ENCODE measurements at regions not wholly inside any gene's neighbourhood (a gene's known extent, or its start where the extent isn't known, plus 50 kb on each side); places are given as distances from the start of the nearest gene placed in this dataset.

- ChIA-PET POLR2A (ENCODE audit: partially characterized antibody) (no interaction called here), CTCF (ENCODE audit: partially characterized antibody) (interaction anchor here (0.6 to 0.9 kb wide), 2 partner anchors 53 to 83 kb away, joined by 3 to 4 read pairs; no protein-coding TSS in a partner anchor)
- no peak overlapping the region for H3K14ac ChIP-seq (ENCODE audit: insufficient read length)
- DNase-seq (ENCODE audit: low read depth in 1 of 2, low spot score in 2 of 2) = no peak
- no peaks in the 10 kb centered on the region for H3K27me3 ChIP-seq (replicated peaks in 1 of 4; ENCODE audit: control insufficient read depth in 3 of 4, extremely low read depth in 1 of 4, insufficient read depth in 3 of 4, low read length in 3 of 4)
- no peaks in the 10 kb centered on the region for H3K9me3 ChIP-seq (ENCODE audit: insufficient read depth in 2 of 2, low read depth in 1 of 2, low read length in 1 of 2)
- H2AK5ac ChIP-seq (ENCODE audit: low read depth, low read length) = no peak overlapping the region
- no peak overlapping the region for H4K5ac ChIP-seq (ENCODE audit: insufficient read length, low read depth, low read length)
- no peak overlapping the region for H3K4me3 ChIP-seq (ENCODE audit: extremely low read depth in 1 of 4, insufficient read depth in 2 of 4, low read depth in 3 of 4, low read length in 4 of 4)
- H4K8ac ChIP-seq (ENCODE audit: extremely low read depth, insufficient read depth, low read length) = no peak overlapping the region
- no peak overlapping the region for H4K91ac ChIP-seq (replicated peaks; ENCODE audit: insufficient read length, low read length)
- no peaks in the 10 kb centered on the region for H3K23me2 ChIP-seq (ENCODE audit: low read depth, low read length)
- H3K23ac ChIP-seq (ENCODE audit: insufficient read length) = no peak overlapping the region
- TF ChIP-seq SIX5 (IDR thresholded peaks at IDR 0.05; ENCODE audit: low read depth, low read length) (no peak), PHF8 (conservative IDR thresholded peaks at IDR 0.05; ENCODE audit: low read depth, low read length) (no peak), SAP30 (IDR thresholded peaks at IDR 0.05; ENCODE audit: insufficient read depth, insufficient replicate concordance, low read length) (no peak), CBX5 (IDR thresholded peaks at IDR 0.05; ENCODE audit: low read depth, low read length) (no peak), CREB1 (IDR thresholded peaks at IDR 0.05) (no peak), EP300 (IDR thresholded peaks at IDR 0.05; ENCODE audit: borderline replicate concordance in 1 of 2, low read depth in 2 of 2, low read length in 2 of 2) (no peak), NANOG (IDR thresholded peaks at IDR 0.05; ENCODE audit: insufficient read depth, low read depth, low read length, poor library complexity, severe bottlenecking) (no peak), TEAD4 (IDR thresholded peaks at IDR 0.05; ENCODE audit: low read depth, low read length) (no peak), HDAC2 (IDR thresholded peaks at IDR 0.05; ENCODE audit: borderline replicate concordance in 1 of 2, low read depth in 2 of 2, low read length in 2 of 2) (no peak), BACH1 (IDR thresholded peaks at IDR 0.05; ENCODE audit: low read length) (no peak), RAD21 (IDR thresholded peaks at IDR 0.05 in 1 of 2, conservative IDR thresholded peaks at IDR 0.05 in 1 of 2; ENCODE audit: low read depth in 2 of 2, low read length in 2 of 2) (no peak)
- H2BK120ac ChIP-seq (replicated peaks; ENCODE audit: low read depth, low read length) = no peak overlapping the region
- no peak overlapping the region for H2BK20ac ChIP-seq (ENCODE audit: low read length)
- H3K18ac ChIP-seq (ENCODE audit: extremely low read depth, low read length) = no peak overlapping the region
- 96% methylated on average over 1 of the region's 1 CpG; no CpG with 5 or more reads in 1 of the 2 experiments for WGBS, 2 experiments (ENCODE audit: extremely low coverage in 1 of 2, insufficient coverage in 1 of 2, insufficient read length in 1 of 2, insufficient replicate concordance in 2 of 2, low coverage in 1 of 2, low lambda C conversion rate in 2 of 2, missing lambda C conversion rate in 1 of 2)
- peaks cover 0 to 19% (median 0%) of the 10 kb centered on the region in 4 experiments; a peak in 3 of 8 replicates for H3K36me3 ChIP-seq (ENCODE audit: control insufficient read depth in 2 of 4, insufficient read depth in 4 of 4, low read length in 3 of 4)
- FAIRE-seq = no peak
- H3K27ac ChIP-seq (ENCODE audit: low read depth, low read length) = no peak overlapping the region
- no peak overlapping the region for H2BK12ac ChIP-seq (ENCODE audit: low read depth, low read length)
- no peak overlapping the region for H3K9ac ChIP-seq (replicated peaks in 1 of 4; ENCODE audit: extremely low read depth in 1 of 4, low read depth in 3 of 4, low read length in 3 of 4)
- no peak overlapping the region for H3K4ac ChIP-seq (replicated peaks; ENCODE audit: insufficient read length, low read depth, low read length)
- no peak overlapping the region for H2BK15ac ChIP-seq (ENCODE audit: low read length)
- H2BK5ac ChIP-seq (ENCODE audit: low read depth, low read length) = no peak overlapping the region
- no peaks in the 10 kb centered on the region for H3K79me2 ChIP-seq (ENCODE audit: control insufficient read depth in 1 of 2, insufficient read depth in 2 of 2, low read length in 2 of 2)
- no peak overlapping the region for H3K4me2 ChIP-seq (ENCODE audit: insufficient read depth in 1 of 2, low read depth in 2 of 2, low read length in 2 of 2)
- H4K20me1 ChIP-seq (replicated peaks in 1 of 2; ENCODE audit: control insufficient read depth in 1 of 2, insufficient read depth in 2 of 2, low read length in 2 of 2) = no peaks in the 10 kb centered on the region
- H3K79me1 ChIP-seq (ENCODE audit: low read depth, low read length) = no peaks in the 10 kb centered on the region
- H3K56ac ChIP-seq (replicated peaks; ENCODE audit: insufficient read length, low read depth, low read length) = no peak overlapping the region
- no peak overlapping the region for H2AFZ ChIP-seq (ENCODE audit: low read length)
- no peaks in the 10 kb centered on the region for H3K4me1 ChIP-seq (replicated peaks in 1 of 4; ENCODE audit: control insufficient read depth in 3 of 4, insufficient read depth in 4 of 4, low read length in 3 of 4)
Observed at GRCh38 chr12:100068305-100068704, 74.4 kb downstream of the BLTP3B start.
